H9 (cell line): ENCODE measurements at regions not wholly inside any gene's neighbourhood (a gene's known extent, or its start where the extent isn't known, plus 50 kb on each side); places are given as distances from the start of the nearest gene placed in this dataset.

ENCODE experiments used
- DNase-seq: peaks from one replicate; pipeline ENCODE4 v3.0.0-alpha.2; 2017
- H2AFZ ChIP-seq: one replicate; pipeline ENCODE4 v1.6.1; 2013; ENCODE audit warnings: mild to moderate bottlenecking, low read length, control low read depth, moderate library complexity
- H2AK5ac ChIP-seq: 2 replicates; pipeline ENCODE4 v1.6.1; 2013; ENCODE audit warnings: low read length, control low read depth, mixed read lengths; ENCODE audit not compliant: insufficient read length
- H2BK120ac ChIP-seq: one replicate; pipeline ENCODE4 v1.6.1; 2013; ENCODE audit warnings: low read depth, mild to moderate bottlenecking, low read length, control low read depth, inconsistent platforms; ENCODE audit not compliant: poor library complexity, severe bottlenecking
- H2BK12ac ChIP-seq: 2 replicates; pipeline ENCODE4 v1.6.1; 2013; ENCODE audit warnings: low read length, control low read depth, mixed read lengths, low read depth; ENCODE audit not compliant: insufficient read length
- H2BK15ac ChIP-seq: 2 replicates; pipeline ENCODE4 v1.6.1; 2013; ENCODE audit warnings: low read depth, low read length, control low read depth
- H2BK20ac ChIP-seq: one replicate; pipeline ENCODE4 v1.6.1; 2013; ENCODE audit warnings: low read depth, mild to moderate bottlenecking, low read length, control low read depth, inconsistent platforms; ENCODE audit not compliant: poor library complexity, severe bottlenecking
- H2BK5ac ChIP-seq: 2 replicates; pipeline ENCODE4 v1.6.1; 2013; ENCODE audit warnings: low read length, control low read depth, mixed read lengths; ENCODE audit not compliant: insufficient read length
- H3K14ac ChIP-seq: 2 replicates; pipeline ENCODE4 v1.6.1; 2013; ENCODE audit warnings: low read length, control low read depth; ENCODE audit not compliant: insufficient read depth
- H3K18ac ChIP-seq: 2 replicates; pipeline ENCODE4 v1.6.1; 2013; ENCODE audit warnings: low read depth, mild to moderate bottlenecking, mixed read lengths, low read length, control low read depth; ENCODE audit not compliant: insufficient read length
- H3K23ac ChIP-seq: 2 replicates; pipeline ENCODE4 v1.6.1; 2013; ENCODE audit warnings: low read length, control low read depth, mixed read lengths, low read depth; ENCODE audit not compliant: insufficient read length
- H3K23me2 ChIP-seq: 2 replicates; pipeline ENCODE4 v1.6.1; 2013; ENCODE audit warnings: low read depth, mild to moderate bottlenecking, mixed read lengths, low read length, control low read depth; ENCODE audit not compliant: insufficient read length, poor library complexity, severe bottlenecking
- H3K27ac ChIP-seq: 2 replicates; pipeline ENCODE4 v1.5.1; 2013; ENCODE audit warnings: low read length, control low read depth, mixed read lengths, low read depth; ENCODE audit not compliant: insufficient read length
- H3K27me3 ChIP-seq: 2 replicates; pipeline ENCODE4 v1.6.1; 2013; ENCODE audit warnings: low read length, control low read depth, inconsistent platforms; ENCODE audit not compliant: insufficient read depth
- H3K4ac ChIP-seq: 2 replicates; pipeline ENCODE4 v1.6.1; 2013; ENCODE audit warnings: low read depth, mild to moderate bottlenecking, control low read depth, inconsistent platforms, low read length, moderate library complexity
- H3K4me1 ChIP-seq: 2 replicates; pipeline ENCODE4 v1.6.1; 2013; ENCODE audit warnings: low read length, control low read depth, inconsistent platforms; ENCODE audit not compliant: insufficient read depth
- H3K4me2 ChIP-seq: 2 replicates; pipeline ENCODE4 v1.6.1; 2013; ENCODE audit warnings: low read length, control low read depth, mixed read lengths; ENCODE audit not compliant: insufficient read length, insufficient read depth
- H3K56ac ChIP-seq: 2 replicates; pipeline ENCODE4 v1.6.1; 2013; ENCODE audit warnings: low read depth, mild to moderate bottlenecking, mixed read lengths, low read length, control low read depth; ENCODE audit not compliant: insufficient read length
- H3K79me1 ChIP-seq: 2 replicates; pipeline ENCODE4 v1.6.1; 2013; ENCODE audit warnings: low read depth, mild to moderate bottlenecking, moderate library complexity, low read length, control low read depth, inconsistent platforms; ENCODE audit not compliant: insufficient read depth, poor library complexity, severe bottlenecking
- H3K79me2 ChIP-seq: 2 replicates; pipeline ENCODE4 v1.6.1; 2013; ENCODE audit warnings: low read length, control low read depth, inconsistent platforms; ENCODE audit not compliant: insufficient read depth
- H3K9ac ChIP-seq: 2 replicates; pipeline ENCODE4 v1.6.1; 2013; ENCODE audit warnings: low read length, control low read depth, mixed read lengths; ENCODE audit not compliant: insufficient read length; ENCODE audit errors: extremely low read depth
- H3K9me3 ChIP-seq: one replicate; pipeline ENCODE4 v1.6.1; 2013; ENCODE audit warnings: low read depth, low read length, inconsistent platforms; ENCODE audit not compliant: control insufficient read depth
- H3T11ph ChIP-seq: one replicate; pipeline ENCODE4 v1.6.1; 2013; ENCODE audit warnings: mild to moderate bottlenecking, low read length, control low read depth, inconsistent platforms
- H4K20me1 ChIP-seq: one replicate; pipeline ENCODE4 v1.6.1; 2013; ENCODE audit not compliant: control insufficient read depth, insufficient read length, insufficient read depth
- H4K5ac ChIP-seq: 2 replicates; pipeline ENCODE4 v1.6.1; 2013; ENCODE audit warnings: low read depth, mild to moderate bottlenecking, mixed read lengths, low read length, control low read depth; ENCODE audit not compliant: insufficient read length
- H4K8ac ChIP-seq: replicated peaks from 2 replicates; pipeline ENCODE4 v1.6.1; 2013; ENCODE audit warnings: low read length, control low read depth, mixed read lengths, low read depth; ENCODE audit not compliant: insufficient read length
- H4K91ac ChIP-seq: 2 replicates; pipeline ENCODE4 v1.6.1; 2013; ENCODE audit warnings: low read depth, mild to moderate bottlenecking, moderate library complexity, mixed read lengths, low read length, control low read depth; ENCODE audit not compliant: insufficient read length
- H3K27ac Mint-ChIP-seq, 3 experiments: 2 replicates in 2 of 3; 3 replicates in 1 of 3; pipeline ENCODE4 v1.8.0; 2020 to 2021; ENCODE audit warnings: mixed read lengths in 3 of 3, mild to moderate bottlenecking in 1 of 3, moderate library complexity in 1 of 3
- H3K27me3 Mint-ChIP-seq: 2 replicates; pipeline ENCODE4 v1.8.0; 2021; ENCODE audit warnings: low read depth, mild to moderate bottlenecking, moderate library complexity, mixed read lengths
- H3K36me3 Mint-ChIP-seq, 3 experiments: 2 replicates in 2 of 3; 3 replicates in 1 of 3; pipeline ENCODE4 v1.8.0; 2020 to 2021; ENCODE audit warnings: low read depth in 3 of 3, mixed read lengths in 3 of 3; ENCODE audit not compliant: insufficient read depth in 1 of 3
- H3K4me1 Mint-ChIP-seq, 2 experiments: 2 replicates each; pipeline ENCODE4 v1.8.0; 2020; ENCODE audit warnings: mixed read lengths in 2 of 2
- H3K4me3 Mint-ChIP-seq, 2 experiments: 2 replicates in 1 of 2; 3 replicates in 1 of 2; pipeline ENCODE4 v1.8.0; 2020 to 2021; ENCODE audit warnings: mild to moderate bottlenecking in 2 of 2, mixed read lengths in 2 of 2, moderate library complexity in 1 of 2
- H3K9me3 Mint-ChIP-seq, 2 experiments: 2 replicates in 1 of 2; 3 replicates in 1 of 2; pipeline ENCODE4 v1.8.0; 2020; ENCODE audit warnings: mild to moderate bottlenecking in 2 of 2, mixed read lengths in 2 of 2, moderate library complexity in 1 of 2
- CTCF ChIP-seq: fragments of 200-600 bp; sonication (generic); conservative IDR thresholded peaks from 3 replicates; pipeline ENCODE4 v1.8.0; 2021; ENCODE audit warnings: antibody characterized with exemption, mild to moderate bottlenecking
- WGBS: extraction: QIAGEN DNeasy Blood & Tissue Kit; methylation state at CpG from one replicate; pipeline ENCODE4 v1.1.7; 2013; ENCODE audit warnings: missing lambda C conversion rate, low lambda C conversion rate, mixed read lengths; ENCODE audit not compliant: insufficient read length; ENCODE audit errors: extremely low coverage; 5-methylcytosine and 5-hydroxymethylcytosine counted together

- Mint-ChIP-seq H3K4me3 (no peak overlapping the region), H3K4me1 (no peaks in the 10 kb centered on the region), H3K36me3 (no peaks in the 10 kb centered on the region), H3K27me3 (no peaks in the 10 kb centered on the region), H3K27ac (no peak overlapping the region), H3K9me3 (no peaks in the 10 kb centered on the region)
- H4K5ac ChIP-seq, result no peak overlapping the region
- WGBS, result no CpG with 5 or more reads among the region's 4 CpGs
- H3K23ac ChIP-seq, result no peak overlapping the region
- H2AK5ac ChIP-seq, result no peak overlapping the region
- no peaks in the 10 kb centered on the region for H3K79me1 ChIP-seq
- no peaks in the 10 kb centered on the region for H3K9me3 ChIP-seq
- no peak for TF ChIP-seq CTCF
- H3K18ac ChIP-seq, result no peak overlapping the region
- no peak overlapping the region for H2BK12ac ChIP-seq
- no peaks in the 10 kb centered on the region for H3K27me3 ChIP-seq
- no peak overlapping the region for H2BK5ac ChIP-seq
- no peak overlapping the region for H3K4ac ChIP-seq
- no peaks in the 10 kb centered on the region for H4K20me1 ChIP-seq
- no peak overlapping the region for H3K27ac ChIP-seq
- H2AFZ ChIP-seq, result no peak overlapping the region
- no peak overlapping the region for H2BK120ac ChIP-seq
- H3K9ac ChIP-seq, result no peak overlapping the region
- H2BK15ac ChIP-seq, result no peak overlapping the region
- no peak for DNase-seq
- H3K56ac ChIP-seq, result no peak overlapping the region
- H4K8ac ChIP-seq, result no peak overlapping the region
- no peak overlapping the region for H3K14ac ChIP-seq
- no peak overlapping the region for H2BK20ac ChIP-seq
- no peak overlapping the region for H3K4me2 ChIP-seq
- H3K23me2 ChIP-seq, result no peaks in the 10 kb centered on the region
- H4K91ac ChIP-seq, result no peak overlapping the region
- no peak overlapping the region for H3T11ph ChIP-seq
- H3K4me1 ChIP-seq, result no peaks in the 10 kb centered on the region
- no peaks in the 10 kb centered on the region for H3K79me2 ChIP-seq
These were observed 300.5 kb downstream of the COX7C start for GRCh38 chr5:86918246-86918645.
